Coronary artery (tissue), 2 donors: ENCODE measurements at regions not wholly inside any gene's neighbourhood (a gene's known extent, or its start where the extent isn't known, plus 50 kb on each side); places are given as distances from the start of the nearest gene placed in this dataset.

ENCODE experiments used
- DNase-seq: peaks from one replicate; pipeline ENCODE4 v3.0.0-alpha.2; 2017; ENCODE audit warnings: low spot score
- H3K27ac ChIP-seq, 2 donors: fragments of 200-600 bp; sonication (generic); one replicate each; pipeline ENCODE4 v1.5.1; 2016 to 2019
- H3K4me3 ChIP-seq: fragments of 200-600 bp; sonication (generic); 2 replicates; pipeline ENCODE4 v1.5.1; 2016; ENCODE audit warnings: mild to moderate bottlenecking, moderate library complexity
- TF ChIP-seq, protein P1 (sequence below): fragments of 200-600 bp; sonication (generic); IDR thresholded peaks from one replicate; pipeline ENCODE4 v1.5.1; 2019; ENCODE audit warnings: antibody characterized with exemption

DNA sequence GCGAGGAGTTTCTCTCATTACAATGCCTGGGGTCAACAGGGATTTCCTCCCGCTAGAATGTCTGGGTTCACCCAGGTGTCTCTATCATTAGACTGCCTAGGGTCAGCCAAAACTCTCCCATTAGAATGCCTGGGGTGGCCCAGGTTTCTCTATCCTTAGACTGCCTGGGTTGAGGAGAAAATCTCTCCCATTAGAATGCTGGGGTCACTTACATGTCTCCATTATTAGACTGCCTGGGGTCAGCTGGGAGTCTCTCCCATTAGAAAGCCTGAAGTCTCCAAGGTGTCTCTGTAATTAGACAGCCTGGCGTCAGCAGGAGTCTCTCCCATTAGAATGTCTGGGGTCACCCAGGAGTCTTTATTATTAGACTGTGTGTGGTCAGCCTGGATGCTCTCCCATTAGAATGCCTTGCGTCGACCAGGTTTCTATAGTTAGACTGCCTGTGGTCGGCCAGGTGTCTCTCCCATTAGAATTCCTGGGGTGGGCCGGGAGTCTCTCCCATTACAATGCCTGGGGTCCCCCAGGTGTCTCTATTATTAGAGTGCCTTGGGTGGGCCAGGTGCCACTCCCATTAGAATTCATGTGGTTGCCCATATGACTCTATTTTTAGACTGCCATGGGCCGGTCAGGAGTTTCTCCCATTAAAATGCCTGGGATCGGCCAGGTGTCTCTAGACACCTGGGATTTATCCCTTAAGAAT is 2272.1 kb downstream of the TP53TG3F start:
- Histone ChIP-seq H3K27ac (no peak overlapping the region), H3K4me3 (no peak overlapping the region)
- TF ChIP-seq, protein P1, sequence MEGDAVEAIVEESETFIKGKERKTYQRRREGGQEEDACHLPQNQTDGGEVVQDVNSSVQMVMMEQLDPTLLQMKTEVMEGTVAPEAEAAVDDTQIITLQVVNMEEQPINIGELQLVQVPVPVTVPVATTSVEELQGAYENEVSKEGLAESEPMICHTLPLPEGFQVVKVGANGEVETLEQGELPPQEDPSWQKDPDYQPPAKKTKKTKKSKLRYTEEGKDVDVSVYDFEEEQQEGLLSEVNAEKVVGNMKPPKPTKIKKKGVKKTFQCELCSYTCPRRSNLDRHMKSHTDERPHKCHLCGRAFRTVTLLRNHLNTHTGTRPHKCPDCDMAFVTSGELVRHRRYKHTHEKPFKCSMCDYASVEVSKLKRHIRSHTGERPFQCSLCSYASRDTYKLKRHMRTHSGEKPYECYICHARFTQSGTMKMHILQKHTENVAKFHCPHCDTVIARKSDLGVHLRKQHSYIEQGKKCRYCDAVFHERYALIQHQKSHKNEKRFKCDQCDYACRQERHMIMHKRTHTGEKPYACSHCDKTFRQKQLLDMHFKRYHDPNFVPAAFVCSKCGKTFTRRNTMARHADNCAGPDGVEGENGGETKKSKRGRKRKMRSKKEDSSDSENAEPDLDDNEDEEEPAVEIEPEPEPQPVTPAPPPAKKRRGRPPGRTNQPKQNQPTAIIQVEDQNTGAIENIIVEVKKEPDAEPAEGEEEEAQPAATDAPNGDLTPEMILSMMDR, result no peak
- peak; percentile 40 for DNase-seq

GRCh38 chr16:35732046-35732810 is 2272.8 kb downstream of the TP53TG3F start:
- Histone ChIP-seq H3K4me3 (no peak overlapping the region), H3K27ac (no peak overlapping the region)
- TF ChIP-seq, protein P1, result no peak
- DNase-seq, result peak; percentile 19

DNA sequence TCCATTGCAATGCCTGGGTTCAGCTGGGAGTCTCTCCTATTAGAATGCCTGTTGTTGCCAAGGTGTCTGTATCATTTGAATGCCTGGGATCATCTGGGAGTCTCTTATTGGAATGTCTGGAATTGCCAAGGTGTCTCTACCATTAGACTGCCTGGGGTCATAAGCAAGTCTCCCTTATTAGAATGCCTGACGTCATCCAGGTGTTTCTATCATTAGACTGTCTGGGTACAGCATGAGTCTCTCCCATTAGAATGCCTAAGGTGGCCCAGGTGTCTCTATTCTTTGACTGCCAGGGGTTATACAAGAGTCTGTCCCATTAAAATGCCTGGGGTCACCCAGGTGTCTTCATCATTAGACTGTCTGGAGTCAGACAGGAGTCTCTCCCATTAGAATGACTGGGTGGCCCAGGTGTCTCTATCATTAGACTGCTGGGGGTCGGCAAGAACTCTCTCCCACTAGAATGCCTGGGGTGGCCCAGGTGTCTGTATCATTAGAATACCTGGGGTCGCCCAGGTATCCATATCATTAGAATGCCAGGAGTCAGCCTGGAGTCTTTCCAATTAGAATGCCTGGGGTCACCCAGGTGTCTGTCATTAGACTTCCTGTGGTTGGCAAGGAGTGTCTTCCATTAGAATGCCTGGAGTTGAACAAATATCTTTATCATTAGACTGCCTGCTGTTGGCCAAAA is 2274.0 kb downstream of the TP53TG3F start:
- TF ChIP-seq, protein P1, result no peak
- DNase-seq, result peak; percentile 35
- Histone ChIP-seq H3K27ac (no peak overlapping the region), H3K4me3 (no peak overlapping the region)

- TF ChIP-seq, protein P1, result no peak
- Histone ChIP-seq H3K4me3 (no peak overlapping the region), H3K27ac (no peak overlapping the region)
- peak; percentile 62 for DNase-seq
Observed at GRCh38 chr16:35733971-35734702, 2274.7 kb downstream of the TP53TG3F start.

- TF ChIP-seq, protein P1, result no peak
- peak; percentile 71 for DNase-seq
- Histone ChIP-seq H3K27ac (no peak overlapping the region), H3K4me3 (no peak overlapping the region)
Observed at GRCh38 chr16:35734728-35735402, 2275.5 kb downstream of the TP53TG3F start.
